Neural progenitor cell (in vitro differentiated cells): ENCODE measurements at regions not wholly inside any gene's neighbourhood (a gene's known extent, or its start where the extent isn't known, plus 50 kb on each side); places are given as distances from the start of the nearest gene placed in this dataset.

Experiments
- EZH2 ChIP-seq: fragments of 200-600 bp; sonication (generic); IDR thresholded peaks from 2 replicates; pipeline ENCODE4 v1.6.1; 2017; ENCODE audit warnings: antibody characterized with exemption, mild to moderate bottlenecking, moderate library complexity
- TF ChIP-seq, protein P1 (sequence below): fragments of 200-600 bp; sonication (generic); IDR thresholded peaks from 2 replicates; pipeline ENCODE4 v1.5.1; 2017; ENCODE audit warnings: antibody characterized with exemption, mild to moderate bottlenecking

- TF ChIP-seq, protein P1, sequence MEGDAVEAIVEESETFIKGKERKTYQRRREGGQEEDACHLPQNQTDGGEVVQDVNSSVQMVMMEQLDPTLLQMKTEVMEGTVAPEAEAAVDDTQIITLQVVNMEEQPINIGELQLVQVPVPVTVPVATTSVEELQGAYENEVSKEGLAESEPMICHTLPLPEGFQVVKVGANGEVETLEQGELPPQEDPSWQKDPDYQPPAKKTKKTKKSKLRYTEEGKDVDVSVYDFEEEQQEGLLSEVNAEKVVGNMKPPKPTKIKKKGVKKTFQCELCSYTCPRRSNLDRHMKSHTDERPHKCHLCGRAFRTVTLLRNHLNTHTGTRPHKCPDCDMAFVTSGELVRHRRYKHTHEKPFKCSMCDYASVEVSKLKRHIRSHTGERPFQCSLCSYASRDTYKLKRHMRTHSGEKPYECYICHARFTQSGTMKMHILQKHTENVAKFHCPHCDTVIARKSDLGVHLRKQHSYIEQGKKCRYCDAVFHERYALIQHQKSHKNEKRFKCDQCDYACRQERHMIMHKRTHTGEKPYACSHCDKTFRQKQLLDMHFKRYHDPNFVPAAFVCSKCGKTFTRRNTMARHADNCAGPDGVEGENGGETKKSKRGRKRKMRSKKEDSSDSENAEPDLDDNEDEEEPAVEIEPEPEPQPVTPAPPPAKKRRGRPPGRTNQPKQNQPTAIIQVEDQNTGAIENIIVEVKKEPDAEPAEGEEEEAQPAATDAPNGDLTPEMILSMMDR, result no peak
- TF ChIP-seq EZH2, result no peak
Observed at GRCh38 chr3:176296066-176296597, 901.1 kb downstream of the TBL1XR1 start.
